BJ (cell line): ENCODE measurements at regions not wholly inside any gene's neighbourhood (a gene's known extent, or its start where the extent isn't known, plus 50 kb on each side); places are given as distances from the start of the nearest gene placed in this dataset.

Experiments used
- CTCF ChIA-PET: fragments of 350-600 bp; formaldehyde crosslinking; extraction: SDS; loops from one replicate; lab custom pipeline; 2021; ENCODE audit warnings: antibody characterized with exemption, inconsistent platforms; lab: Yijun Ruan, JAX
- POLR2A ChIA-PET: fragments of 300-600 bp; sonication (Branson Sonifier 250); formaldehyde crosslinking; extraction: SDS; loops from one replicate; lab custom pipeline; 2021; ENCODE audit warnings: antibody characterized with exemption; lab: Charles Lee
- DNase-seq: peaks from one replicate; pipeline ENCODE4 v3.0.0-alpha.2; 2011; ENCODE audit warnings: low read depth
- H3K27me3 ChIP-seq: 2 replicates; pipeline ENCODE4 v1.6.0; 2011; ENCODE audit warnings: low read length; ENCODE audit not compliant: control insufficient read depth, insufficient read depth
- H3K36me3 ChIP-seq: 2 replicates; pipeline ENCODE4 v1.5.1; 2011; ENCODE audit warnings: low read length; ENCODE audit not compliant: control insufficient read depth, insufficient read depth
- H3K4me3 ChIP-seq: 2 replicates; pipeline ENCODE4 v1.5.1; 2011; ENCODE audit warnings: low read depth, mild to moderate bottlenecking, control low read depth, low read length
- TF ChIP-seq, protein P1 (sequence below): IDR thresholded peaks from 2 replicates; pipeline ENCODE4 v1.5.1; 2011; ENCODE audit warnings: low read depth, mild to moderate bottlenecking, control low read depth, inconsistent platforms, low read length, moderate library complexity; ENCODE audit not compliant: insufficient read depth

DNA sequence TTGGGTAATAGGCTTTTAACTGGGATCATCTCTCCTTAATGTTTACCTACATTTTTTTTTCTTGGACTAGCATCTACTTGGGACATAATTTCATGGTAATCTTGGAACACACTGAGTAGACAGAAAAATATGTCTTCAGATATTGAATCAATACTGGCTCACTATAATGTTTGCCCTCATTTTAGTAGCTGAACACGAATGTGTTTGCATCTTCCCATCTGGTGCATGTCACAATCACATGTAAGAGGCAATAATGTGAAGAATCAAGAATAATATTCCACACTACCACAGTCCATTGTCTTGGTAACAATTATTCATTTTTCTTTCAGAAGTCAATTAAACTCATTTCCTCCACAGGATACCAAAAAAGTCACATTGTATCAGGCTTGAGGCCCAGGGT is 382.7 kb upstream of the CDH10 start:
- Histone ChIP-seq H3K27me3 (no peaks in the 10 kb centered on the region), H3K36me3 (no peaks in the 10 kb centered on the region), H3K4me3 (no peak overlapping the region)
- DNase-seq = no peak
- TF ChIP-seq, protein P1, sequence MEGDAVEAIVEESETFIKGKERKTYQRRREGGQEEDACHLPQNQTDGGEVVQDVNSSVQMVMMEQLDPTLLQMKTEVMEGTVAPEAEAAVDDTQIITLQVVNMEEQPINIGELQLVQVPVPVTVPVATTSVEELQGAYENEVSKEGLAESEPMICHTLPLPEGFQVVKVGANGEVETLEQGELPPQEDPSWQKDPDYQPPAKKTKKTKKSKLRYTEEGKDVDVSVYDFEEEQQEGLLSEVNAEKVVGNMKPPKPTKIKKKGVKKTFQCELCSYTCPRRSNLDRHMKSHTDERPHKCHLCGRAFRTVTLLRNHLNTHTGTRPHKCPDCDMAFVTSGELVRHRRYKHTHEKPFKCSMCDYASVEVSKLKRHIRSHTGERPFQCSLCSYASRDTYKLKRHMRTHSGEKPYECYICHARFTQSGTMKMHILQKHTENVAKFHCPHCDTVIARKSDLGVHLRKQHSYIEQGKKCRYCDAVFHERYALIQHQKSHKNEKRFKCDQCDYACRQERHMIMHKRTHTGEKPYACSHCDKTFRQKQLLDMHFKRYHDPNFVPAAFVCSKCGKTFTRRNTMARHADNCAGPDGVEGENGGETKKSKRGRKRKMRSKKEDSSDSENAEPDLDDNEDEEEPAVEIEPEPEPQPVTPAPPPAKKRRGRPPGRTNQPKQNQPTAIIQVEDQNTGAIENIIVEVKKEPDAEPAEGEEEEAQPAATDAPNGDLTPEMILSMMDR = no peak
- ChIA-PET CTCF (no interaction called here), POLR2A (no interaction called here)

- TF ChIP-seq, protein P1 = no peak
- Histone ChIP-seq H3K27me3 (no peaks in the 10 kb centered on the region), H3K4me3 (no peak overlapping the region), H3K36me3 (no peaks in the 10 kb centered on the region)
- POLR2A ChIA-PET = no interaction called here
- DNase-seq = no peak
- CTCF ChIA-PET = no interaction called here
Observed at GRCh38 chr5:25027061-25027460, 382.3 kb upstream of the CDH10 start.

DNA sequence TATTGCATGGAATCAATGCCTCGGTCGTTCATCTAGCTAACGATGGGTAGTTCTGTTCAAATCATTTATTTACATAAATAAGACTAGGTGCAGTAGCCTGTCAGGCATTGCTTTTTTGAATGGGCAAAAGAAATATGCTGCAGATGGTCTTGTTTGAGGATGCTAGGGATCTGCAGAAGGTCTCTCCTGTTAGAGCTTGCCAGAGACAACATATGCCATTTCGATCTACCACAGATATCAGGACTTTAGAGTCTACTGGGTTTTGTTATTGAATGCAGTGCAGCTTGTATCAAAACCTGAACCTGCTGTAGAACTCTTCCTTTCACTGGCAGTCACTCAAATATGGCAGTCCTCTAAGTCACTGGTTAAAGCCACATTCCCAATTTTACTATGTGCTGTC is 381.1 kb upstream of the CDH10 start:
- CTCF ChIA-PET = no interaction called here
- no peak overlapping the region for H3K4me3 ChIP-seq
- H3K36me3 ChIP-seq = no peaks in the 10 kb centered on the region
- no peaks in the 10 kb centered on the region for H3K27me3 ChIP-seq
- DNase-seq = no peak
- TF ChIP-seq, protein P1 = no peak
- POLR2A ChIA-PET = no interaction called here

DNA sequence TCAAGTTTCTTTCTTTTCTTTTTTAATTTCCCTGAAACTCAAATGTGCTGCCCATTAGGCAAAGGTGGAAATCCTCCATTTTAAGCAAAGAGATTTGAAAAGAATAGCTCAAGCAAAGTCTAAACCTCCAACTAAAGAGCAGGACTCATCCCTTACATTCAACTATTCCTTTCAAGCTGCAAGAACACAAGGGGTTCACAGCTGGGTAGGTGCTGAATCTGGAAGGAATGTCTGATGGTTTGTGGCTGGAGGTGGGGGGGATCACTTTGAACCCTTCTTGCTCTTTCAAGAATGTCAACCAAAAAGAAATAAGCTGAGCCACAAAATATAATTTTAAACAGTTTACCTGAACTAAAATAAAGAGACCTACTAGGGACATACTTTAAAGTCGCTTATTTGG is 375.7 kb upstream of the CDH10 start:
- POLR2A ChIA-PET = no interaction called here
- H3K4me3 ChIP-seq = no peak overlapping the region
- no peak for DNase-seq
- TF ChIP-seq, protein P1 = no peak
- CTCF ChIA-PET = no interaction called here
- H3K27me3 ChIP-seq = no peaks in the 10 kb centered on the region
- no peaks in the 10 kb centered on the region for H3K36me3 ChIP-seq

GRCh38 chr5:25009063-25009462 is 364.3 kb upstream of the CDH10 start:
- no peak for DNase-seq
- ChIA-PET CTCF (no interaction called here), POLR2A (no interaction called here)
- TF ChIP-seq, protein P1 = no peak
- Histone ChIP-seq H3K27me3 (no peaks in the 10 kb centered on the region), H3K4me3 (no peak overlapping the region), H3K36me3 (no peaks in the 10 kb centered on the region)
